Pancreas (tissue), 10 donors: ENCODE measurements at regions not wholly inside any gene's neighbourhood (a gene's known extent, or its start where the extent isn't known, plus 50 kb on each side); places are given as distances from the start of the nearest gene placed in this dataset.

Experiments used
- ATAC-seq, 4 donors: fragments of 200-7000 bp; cut with Tn5 transposase; one replicate each; pipeline versions ENCODE4 v1.8.0 to v1.9.1; 2020; ENCODE audit warnings: mild to moderate bottlenecking in 4 of 4, moderate library complexity in 4 of 4
- DNase-seq, 6 donors: peaks; one replicate each; pipeline ENCODE4 v3.0.0-alpha.2; 2020
- FAIRE-seq: peaks from 2 replicates; lab custom pipeline; 2012; peaks lifted over from hg19 to GRCh38; lab: Jason Lieb, UNC
- H3K27ac ChIP-seq, 4 donors: fragments of 200-600 bp; sonication (generic); 1 replicate in 3 of 4; 2 replicates in 1 of 4; pipeline versions ENCODE4 v1.5.0 to v1.8.0; 2020
- H3K27me3 ChIP-seq, 4 donors: fragments of 200-600 bp; one replicate each; pipeline ENCODE4 v1.8.0; 2021
- H3K36me3 ChIP-seq, 3 donors: fragments of 200-600 bp; sonication (generic) in 1 of 3; one replicate each; pipeline versions ENCODE4 v1.5.0 to v1.8.0; 2020 to 2021
- H3K4me1 ChIP-seq, 3 donors: fragments of 200-600 bp; one replicate each; pipeline ENCODE4 v1.8.0; 2021
- H3K4me3 ChIP-seq, 4 donors: fragments of 200-600 bp; sonication (generic) in 2 of 4; one replicate each; pipeline versions ENCODE4 v1.5.0 to v1.8.0; 2020 to 2021
- H3K9me3 ChIP-seq, 4 donors: fragments of 200-600 bp; one replicate each; pipeline ENCODE4 v1.8.0; 2021
- CTCF ChIP-seq, 4 donors: fragments of 200-600 bp; sonication (generic) in 3 of 4; IDR thresholded peaks; one replicate each; pipeline versions ENCODE4 v1.5.0 to v1.8.0; 2021; ENCODE audit warnings: antibody characterized with exemption in 4 of 4
- WGBS, 2 donors: extraction: QIAGEN DNeasy Blood & Tissue Kit; methylation state at CpG; one replicate each; pipeline ENCODE4 v1.1.7; 2013; 5-methylcytosine and 5-hydroxymethylcytosine counted together
- intact Hi-C, 3 donors: fragments of 100-400 bp; cut with DNase I; formaldehyde crosslinking; loops; one replicate each; pipeline versions ENCODE4 v1.11.1 to v1.14.2; 2022
- donor health status: healthy with polysubstance abuse.
- donor health status: DM: no; HTN: no; CAD: no; lungs with moderate emphysema.
- donor health status: DM: no; HTN: no; CAD: no.
- donor health status: control.
- donor health status: control.
- donor health status: Bipolar disorder and iron deficiency.
- donor health status: DM: yes; HTN: yes; CAD: no.
- donor health status: DM: no; HTN: no; CAD: no.
- donor health status: DM: no; HTN: no; CAD: no.
- donor health status: DM: yes; HTN: yes; CAD: no.

GRCh38 chr6:146997062-146997461, 207.2 kb upstream of the STXBP5 start:
- intact Hi-C loops, result no loop called here
- H3K4me3 ChIP-seq, result no peak overlapping the region
- 98 to 100% methylated on average over 1 of the region's 1 CpG for WGBS, 2 donors
- no peak for FAIRE-seq
- H3K9me3 ChIP-seq, result no peaks in the 10 kb centered on the region
- no peak for ATAC-seq
- DNase-seq, result no peak
- no peaks in the 10 kb centered on the region for H3K4me1 ChIP-seq
- no peak for TF ChIP-seq CTCF (IDR thresholded peaks at IDR 0.05)
- H3K27me3 ChIP-seq, result no peaks in the 10 kb centered on the region
- H3K27ac ChIP-seq, result no peak overlapping the region
- no peaks in the 10 kb centered on the region for H3K36me3 ChIP-seq

GRCh38 chr6:146999766-147000165, 204.5 kb upstream of the STXBP5 start:
- no peak for TF ChIP-seq CTCF (IDR thresholded peaks at IDR 0.05)
- Histone ChIP-seq H3K4me1 (no peaks in the 10 kb centered on the region), H3K9me3 (no peaks in the 10 kb centered on the region), H3K27ac (no peak overlapping the region), H3K36me3 (no peaks in the 10 kb centered on the region), H3K4me3 (no peak overlapping the region), H3K27me3 (no peaks in the 10 kb centered on the region)
- no peak for ATAC-seq
- intact Hi-C loops, result no loop called here
- FAIRE-seq, result no peak
- WGBS, 2 donors, result 95 to 100% methylated on average over 5 of the region's 5 CpGs
- no peak for DNase-seq

GRCh38 chr6:147000545-147001488, 203.4 kb upstream of the STXBP5 start:
- Histone ChIP-seq H3K4me3 (no peak overlapping the region), H3K9me3 (no peaks in the 10 kb centered on the region), H3K27me3 (no peaks in the 10 kb centered on the region), H3K27ac (no peak overlapping the region), H3K4me1 (no peaks in the 10 kb centered on the region), H3K36me3 (no peaks in the 10 kb centered on the region)
- ATAC-seq (peak in 1 of 4 donors; percentile 49), DNase-seq (no peak), FAIRE-seq (no peak)
- intact Hi-C loops, result no loop called here
- WGBS, 2 donors, result 50 to 55% methylated on average over 9 of the region's 9 CpGs
- TF ChIP-seq CTCF (IDR thresholded peaks at IDR 0.05), result no peak

GRCh38 chr6:147001621-147002020, 202.6 kb upstream of the STXBP5 start:
- WGBS, 2 donors, result 78 to 86% methylated on average over 1 of the region's 1 CpG
- intact Hi-C loops, result no loop called here

More at GRCh38 chr6:147001621-147002020, 202.6 kb upstream of the STXBP5 start:
- DNase-seq (no peak), ATAC-seq (no peak), FAIRE-seq (no peak)
- H3K36me3 ChIP-seq, result no peaks in the 10 kb centered on the region
- H3K27ac ChIP-seq, result no peak overlapping the region
- no peak overlapping the region for H3K4me3 ChIP-seq
- H3K9me3 ChIP-seq, result no peaks in the 10 kb centered on the region
- TF ChIP-seq CTCF (IDR thresholded peaks at IDR 0.05), result no peak
- no peaks in the 10 kb centered on the region for H3K4me1 ChIP-seq
- no peaks in the 10 kb centered on the region for H3K27me3 ChIP-seq
